DND-41 (cell line): ENCODE measurements at regions not wholly inside any gene's neighbourhood (a gene's known extent, or its start where the extent isn't known, plus 50 kb on each side); places are given as distances from the start of the nearest gene placed in this dataset.

Experiments
- ATAC-seq: fragments of 200-7000 bp; cut with Tn5 transposase; 3 replicates; pipeline ENCODE4 v1.9.1; 2021; ENCODE audit warnings: low read depth; ENCODE audit not compliant: insufficient read depth
- DNase-seq: peaks from one replicate; pipeline ENCODE4 v3.0.0-alpha.2; 2020
- H2AFZ ChIP-seq: 2 replicates; pipeline ENCODE4 v1.6.0; 2012; ENCODE audit warnings: low read depth, low read length
- H3K27ac ChIP-seq: 2 replicates; pipeline ENCODE4 v1.5.1; 2012; ENCODE audit warnings: low read length, inconsistent platforms
- H3K27me3 ChIP-seq: fragments of 200-600 bp; sonication (generic); 2 replicates; pipeline ENCODE4 v1.6.0; 2012; ENCODE audit warnings: low read length, mild to moderate bottlenecking, inconsistent platforms; ENCODE audit not compliant: insufficient read depth, poor library complexity
- H3K36me3 ChIP-seq: 2 replicates; pipeline ENCODE4 v1.5.1; 2012; ENCODE audit warnings: low read length, inconsistent platforms; ENCODE audit not compliant: insufficient read depth
- H3K4me1 ChIP-seq: 2 replicates; pipeline ENCODE4 v1.5.1; 2012; ENCODE audit warnings: mild to moderate bottlenecking, low read length; ENCODE audit not compliant: insufficient read depth
- H3K4me2 ChIP-seq: 2 replicates; pipeline ENCODE4 v1.6.0; 2012; ENCODE audit warnings: mild to moderate bottlenecking, moderate library complexity, low read length, inconsistent platforms; ENCODE audit not compliant: insufficient read depth
- H3K4me3 ChIP-seq, 2 experiments: fragments of 200-600 bp in 1 of 2; shearing (Covaris generic) in 1 of 2; 2 replicates each; pipeline ENCODE4 v1.5.1; 2012 to 2016; ENCODE audit warnings: inconsistent platforms in 2 of 2, low read length in 2 of 2, mild to moderate bottlenecking in 2 of 2, low read depth in 1 of 2, moderate library complexity in 1 of 2
- H3K79me2 ChIP-seq: 2 replicates; pipeline ENCODE4 v1.6.0; 2012; ENCODE audit warnings: low read length, inconsistent platforms; ENCODE audit not compliant: insufficient read depth
- H3K9ac ChIP-seq: 2 replicates; pipeline ENCODE4 v1.6.0; 2012; ENCODE audit warnings: low read depth, mild to moderate bottlenecking, inconsistent platforms, low read length, moderate library complexity
- H3K9me3 ChIP-seq: 2 replicates; pipeline ENCODE4 v1.5.1; 2012; ENCODE audit warnings: low read length, moderate library complexity, mild to moderate bottlenecking, inconsistent platforms; ENCODE audit not compliant: insufficient read depth, severe bottlenecking
- H4K20me1 ChIP-seq: 2 replicates; pipeline ENCODE4 v1.6.0; 2012; ENCODE audit warnings: low read length; ENCODE audit not compliant: insufficient read depth
- EZH2 ChIP-seq: IDR thresholded peaks from 3 replicates; pipeline ENCODE4 v1.6.1; 2012; ENCODE audit warnings: borderline replicate concordance, low read depth, mild to moderate bottlenecking, moderate library complexity, low read length, inconsistent platforms; ENCODE audit not compliant: severe bottlenecking
- TF ChIP-seq, protein P1 (sequence below): IDR thresholded peaks from 2 replicates; pipeline ENCODE4 v1.5.1; 2012; ENCODE audit warnings: borderline replicate concordance, low read length, moderate library complexity, mild to moderate bottlenecking; ENCODE audit not compliant: poor library complexity, severe bottlenecking; ENCODE audit errors: extremely low read depth

DNA sequence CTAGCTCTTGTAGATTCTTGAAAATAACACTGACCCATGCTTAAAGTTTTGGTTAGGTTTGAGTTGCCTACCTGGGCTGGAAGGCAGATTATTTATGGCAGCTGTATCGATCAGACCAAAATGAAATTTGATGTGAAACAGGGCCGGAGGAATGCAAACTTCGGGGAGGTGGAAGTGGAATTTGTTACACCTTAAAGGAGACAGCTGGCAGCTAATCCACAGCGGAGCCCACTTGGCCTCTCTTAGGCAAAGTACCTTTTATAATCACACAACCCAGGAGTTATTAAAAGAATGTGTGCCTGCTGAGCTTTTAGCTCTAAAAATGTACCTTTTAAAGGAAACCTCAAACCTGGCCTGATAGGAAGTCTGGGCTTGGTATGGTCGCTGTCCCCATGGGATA lies 250.9 kb upstream of the TPM1 start:
- no peaks in the 10 kb centered on the region for H3K9me3 ChIP-seq
- no peaks in the 10 kb centered on the region for H3K36me3 ChIP-seq
- no peak overlapping the region for H3K4me2 ChIP-seq
- no peak overlapping the region for H2AFZ ChIP-seq
- no peaks in the 10 kb centered on the region for H3K27me3 ChIP-seq
- no peaks in the 10 kb centered on the region for H3K4me1 ChIP-seq
- no peak for ATAC-seq
- H3K4me3 ChIP-seq: no peak overlapping the region
- no peaks in the 10 kb centered on the region for H3K79me2 ChIP-seq
- no peak overlapping the region for H3K27ac ChIP-seq
- no peak for DNase-seq
- TF ChIP-seq EZH2: no peak
- TF ChIP-seq, protein P1, sequence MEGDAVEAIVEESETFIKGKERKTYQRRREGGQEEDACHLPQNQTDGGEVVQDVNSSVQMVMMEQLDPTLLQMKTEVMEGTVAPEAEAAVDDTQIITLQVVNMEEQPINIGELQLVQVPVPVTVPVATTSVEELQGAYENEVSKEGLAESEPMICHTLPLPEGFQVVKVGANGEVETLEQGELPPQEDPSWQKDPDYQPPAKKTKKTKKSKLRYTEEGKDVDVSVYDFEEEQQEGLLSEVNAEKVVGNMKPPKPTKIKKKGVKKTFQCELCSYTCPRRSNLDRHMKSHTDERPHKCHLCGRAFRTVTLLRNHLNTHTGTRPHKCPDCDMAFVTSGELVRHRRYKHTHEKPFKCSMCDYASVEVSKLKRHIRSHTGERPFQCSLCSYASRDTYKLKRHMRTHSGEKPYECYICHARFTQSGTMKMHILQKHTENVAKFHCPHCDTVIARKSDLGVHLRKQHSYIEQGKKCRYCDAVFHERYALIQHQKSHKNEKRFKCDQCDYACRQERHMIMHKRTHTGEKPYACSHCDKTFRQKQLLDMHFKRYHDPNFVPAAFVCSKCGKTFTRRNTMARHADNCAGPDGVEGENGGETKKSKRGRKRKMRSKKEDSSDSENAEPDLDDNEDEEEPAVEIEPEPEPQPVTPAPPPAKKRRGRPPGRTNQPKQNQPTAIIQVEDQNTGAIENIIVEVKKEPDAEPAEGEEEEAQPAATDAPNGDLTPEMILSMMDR: no peak
- H3K9ac ChIP-seq: no peak overlapping the region
- no peaks in the 10 kb centered on the region for H4K20me1 ChIP-seq

DNA sequence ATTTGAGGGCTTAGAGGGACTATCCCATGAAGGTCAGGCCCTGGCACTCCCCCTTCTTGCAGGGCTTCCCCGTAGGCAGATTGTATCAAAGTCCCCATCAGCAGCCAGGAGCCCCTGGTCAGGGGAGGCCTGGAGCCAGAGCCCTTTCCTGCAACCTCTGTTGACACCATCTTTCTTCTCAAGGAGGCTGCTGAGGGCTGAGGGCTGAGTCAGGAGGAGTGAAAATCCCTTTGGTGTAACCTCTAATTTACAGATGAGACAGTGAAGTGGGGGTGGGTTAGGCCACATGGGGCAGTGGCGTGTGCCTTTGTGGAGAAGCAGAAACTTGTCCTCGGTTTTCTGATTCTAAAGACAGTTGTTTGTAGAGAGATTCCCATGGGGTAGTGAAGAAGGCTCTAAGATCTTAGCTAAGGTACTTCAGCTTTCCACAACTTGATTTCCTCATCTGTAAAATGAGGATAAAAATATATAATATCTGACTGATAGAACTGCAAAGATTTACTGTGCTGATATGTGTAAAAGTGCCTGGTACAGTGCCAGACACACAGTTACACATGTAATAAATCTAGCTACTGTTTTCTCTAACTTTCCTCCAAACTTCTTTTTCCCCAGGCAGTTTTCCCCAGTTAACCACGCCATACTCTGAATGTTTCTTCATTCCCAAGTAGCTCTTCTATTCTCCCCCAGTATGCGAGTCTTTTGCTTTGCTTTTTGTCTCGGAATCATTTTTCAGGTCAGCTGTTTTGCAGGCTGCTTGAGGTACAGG lies 249.4 kb upstream of the TPM1 start:
- no peaks in the 10 kb centered on the region for H4K20me1 ChIP-seq
- H3K27ac ChIP-seq: no peak overlapping the region
- no peaks in the 10 kb centered on the region for H3K27me3 ChIP-seq
- no peaks in the 10 kb centered on the region for H3K79me2 ChIP-seq
- ATAC-seq (no peak), DNase-seq (no peak)
- no peak overlapping the region for H2AFZ ChIP-seq
- no peak overlapping the region for H3K9ac ChIP-seq
- TF ChIP-seq, protein P1: no peak
- no peaks in the 10 kb centered on the region for H3K36me3 ChIP-seq
- H3K4me1 ChIP-seq: no peaks in the 10 kb centered on the region
- H3K4me3 ChIP-seq: no peak overlapping the region
- no peaks in the 10 kb centered on the region for H3K9me3 ChIP-seq
- no peak overlapping the region for H3K4me2 ChIP-seq

DNA sequence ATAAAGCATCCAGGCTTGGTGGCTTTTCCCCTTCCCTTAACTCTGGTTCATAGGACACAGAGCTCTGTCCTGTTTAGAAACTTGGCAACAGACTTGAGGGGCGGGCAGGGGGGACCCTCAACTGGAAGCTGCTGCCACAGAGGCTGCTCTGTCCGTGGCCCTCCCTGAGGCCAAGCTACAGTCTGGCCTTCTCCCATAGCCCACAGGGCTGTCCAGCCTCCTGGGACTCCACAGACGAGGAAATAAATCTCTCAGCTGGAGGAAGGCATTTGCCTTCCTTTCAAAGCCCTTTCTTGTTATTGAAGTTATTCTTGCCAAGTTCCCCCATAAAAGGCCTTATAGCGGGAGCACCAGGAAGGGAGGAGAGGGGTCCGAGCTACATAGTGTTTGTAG lies 248.8 kb upstream of the TPM1 start:
- DNase-seq: no peak
- ATAC-seq: no peak
- Histone ChIP-seq H4K20me1 (no peaks in the 10 kb centered on the region), H2AFZ (no peak overlapping the region), H3K4me3 (no peak overlapping the region), H3K4me2 (no peak overlapping the region), H3K9me3 (no peaks in the 10 kb centered on the region), H3K36me3 (no peaks in the 10 kb centered on the region), H3K9ac (no peak overlapping the region), H3K27me3 (no peaks in the 10 kb centered on the region), H3K4me1 (no peaks in the 10 kb centered on the region), H3K79me2 (no peaks in the 10 kb centered on the region), H3K27ac (no peak overlapping the region)
- no peak for TF ChIP-seq EZH2
- TF ChIP-seq, protein P1: no peak

DNA sequence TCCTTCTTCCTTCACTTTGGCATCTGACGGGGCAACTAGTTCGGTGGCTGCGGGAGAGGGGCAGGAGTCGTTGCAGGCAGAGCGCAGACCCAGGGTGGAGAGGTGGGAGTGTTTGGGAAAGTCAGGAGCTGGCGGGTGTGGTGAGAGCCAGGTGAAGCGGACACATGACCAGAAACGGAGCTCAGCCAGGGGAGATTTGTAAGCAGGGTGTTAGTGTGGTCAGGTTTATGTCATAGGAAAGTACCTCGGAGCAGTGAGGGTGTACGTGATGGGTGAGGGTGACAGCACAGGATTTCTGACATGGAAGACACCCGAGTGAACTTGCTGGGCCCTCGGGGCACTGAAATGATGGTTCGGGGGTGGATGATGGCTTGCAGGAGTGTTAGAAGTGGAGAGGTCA lies 247.4 kb upstream of the TPM1 start:
- TF ChIP-seq EZH2: no peak
- TF ChIP-seq, protein P1: no peak
- no peaks in the 10 kb centered on the region for H3K36me3 ChIP-seq
- H3K4me1 ChIP-seq: no peaks in the 10 kb centered on the region
- DNase-seq (no peak), ATAC-seq (no peak)
- no peak overlapping the region for H3K9ac ChIP-seq
- no peaks in the 10 kb centered on the region for H3K27me3 ChIP-seq
- no peaks in the 10 kb centered on the region for H4K20me1 ChIP-seq
- no peak overlapping the region for H3K27ac ChIP-seq
- H3K9me3 ChIP-seq: no peaks in the 10 kb centered on the region
- H3K79me2 ChIP-seq: no peaks in the 10 kb centered on the region
- no peak overlapping the region for H3K4me2 ChIP-seq
- no peak overlapping the region for H2AFZ ChIP-seq
- no peak overlapping the region for H3K4me3 ChIP-seq
